Muscle of leg (tissue), 3 donors: ENCODE measurements at regions not wholly inside any gene's neighbourhood (a gene's known extent, or its start where the extent isn't known, plus 50 kb on each side); places are given as distances from the start of the nearest gene placed in this dataset.
A peak's percentile ranks its signal among the peaks of the same experiment; 100 is the strongest.
"Not testable (repeated sequence)": the region's sequence is repeated elsewhere in the genome, so short reads cannot be mapped to it uniquely, and the experiment has no call there.

Source experiments
- DNase-seq: peaks from one replicate; pipeline ENCODE4 v3.0.0; 2013
- H3K27ac ChIP-seq: one replicate; pipeline ENCODE4 v1.5.1; 2013; ENCODE audit warnings: mild to moderate bottlenecking, low read length, control low read depth
- H3K27me3 ChIP-seq: one replicate; pipeline ENCODE4 v1.6.1; 2013; ENCODE audit warnings: low read length; ENCODE audit not compliant: control insufficient read depth, insufficient read depth
- H3K36me3 ChIP-seq: one replicate; pipeline ENCODE4 v1.6.1; 2013; ENCODE audit warnings: low read length; ENCODE audit not compliant: control insufficient read depth, insufficient read depth
- H3K4me1 ChIP-seq: one replicate; pipeline ENCODE4 v1.6.1; 2013; ENCODE audit warnings: low read length; ENCODE audit not compliant: control insufficient read depth, insufficient read depth
- H3K4me3 ChIP-seq: one replicate; pipeline ENCODE4 v1.5.1; 2013; ENCODE audit warnings: low read length, control low read depth
- H3K9me3 ChIP-seq: replicated peaks from 2 replicates; pipeline ENCODE4 v1.6.1; 2013; ENCODE audit warnings: low read depth, low read length; ENCODE audit not compliant: control insufficient read depth
- WGBS: methylation state at CpG from one replicate; pipeline ENCODE4 v1.1.5; 2013; ENCODE audit warnings: missing lambda C conversion rate; ENCODE audit not compliant: insufficient coverage; 5-methylcytosine and 5-hydroxymethylcytosine counted together

- DNase-seq, H3K36me3 ChIP-seq, H3K27me3 ChIP-seq, H3K4me3 ChIP-seq, H3K4me1 ChIP-seq, H3K9me3 ChIP-seq: not testable (repeated sequence)
- H3K27ac ChIP-seq = peak overlapping the region; percentile 55
- WGBS = no CpG with 5 or more reads among the region's 8 CpGs
Measured at GRCh38 chr1:206404309-206405027, 65.8 kb upstream of the IKBKE start.

GRCh38 chr1:206405282-206405681 is 65.0 kb upstream of the IKBKE start:
- H3K36me3 ChIP-seq, H3K4me1 ChIP-seq, H3K27me3 ChIP-seq, H3K27ac ChIP-seq, H3K4me3 ChIP-seq, H3K9me3 ChIP-seq, DNase-seq: not testable (repeated sequence)
- no CpG with 5 or more reads among the region's 7 CpGs for WGBS

GRCh38 chr1:206408371-206409288 is 61.6 kb upstream of the IKBKE start:
- 83% methylated on average over 1 of the region's 6 CpGs for WGBS
- H3K27ac ChIP-seq, H3K9me3 ChIP-seq: not testable (repeated sequence)

GRCh38 chr1:206411321-206411720 is 59.0 kb upstream of the IKBKE start:
- no peak overlapping the region for H3K27ac ChIP-seq

More at GRCh38 chr1:206408371-206409288, 61.6 kb upstream of the IKBKE start:
- not testable (repeated sequence) for H3K4me1 ChIP-seq, DNase-seq, H3K27me3 ChIP-seq, H3K4me3 ChIP-seq
- H3K36me3 ChIP-seq = peaks cover 18% of the 10 kb centered on the region

GRCh38 chr1:206415942-206416341 is 54.3 kb upstream of the IKBKE start:
- peaks cover 65% of the 10 kb centered on the region for H3K36me3 ChIP-seq

More at GRCh38 chr1:206411321-206411720, 59.0 kb upstream of the IKBKE start:
- WGBS = no CpG with 5 or more reads among the region's 3 CpGs
- Histone ChIP-seq H3K4me3 (no peak overlapping the region), H3K9me3 (no peaks in the 10 kb centered on the region), H3K36me3 (peaks cover 27% of the 10 kb centered on the region), H3K4me1 (peaks cover 15% of the 10 kb centered on the region), H3K27me3 (no peaks in the 10 kb centered on the region)
- no peak for DNase-seq

GRCh38 chr1:206417774-206418614 is 52.3 kb upstream of the IKBKE start:
- Histone ChIP-seq H3K27ac (no peak overlapping the region), H3K4me3 (no peak overlapping the region), H3K27me3 (no peaks in the 10 kb centered on the region), H3K9me3 (no peaks in the 10 kb centered on the region), H3K4me1 (peaks cover 17% of the 10 kb centered on the region), H3K36me3 (peaks cover 72% of the 10 kb centered on the region)
- DNase-seq = no peak
- WGBS = 100% methylated on average over 2 of the region's 7 CpGs

More at GRCh38 chr1:206415942-206416341, 54.3 kb upstream of the IKBKE start:
- Histone ChIP-seq H3K4me1 (peaks cover 20% of the 10 kb centered on the region), H3K4me3 (no peak overlapping the region), H3K27ac (no peak overlapping the region), H3K27me3 (no peaks in the 10 kb centered on the region), H3K9me3 (no peaks in the 10 kb centered on the region)
- WGBS = no CpG with 5 or more reads among the region's 6 CpGs
- DNase-seq = peak; percentile 50

- Histone ChIP-seq H3K9me3 (no peaks in the 10 kb centered on the region), H3K4me3 (no peak overlapping the region), H3K27ac (no peak overlapping the region), H3K4me1 (peaks cover 17% of the 10 kb centered on the region), H3K27me3 (no peaks in the 10 kb centered on the region), H3K36me3 (peaks cover 72% of the 10 kb centered on the region)
- DNase-seq = no peak
- WGBS = no CpG with 5 or more reads among the region's 2 CpGs
Measured at GRCh38 chr1:206419250-206419649, 51.0 kb upstream of the IKBKE start.

GRCh38 chr1:206419783-206420182 is 50.5 kb upstream of the IKBKE start:
- Histone ChIP-seq H3K36me3 (peaks cover 75% of the 10 kb centered on the region), H3K4me3 (no peak overlapping the region), H3K27ac (no peak overlapping the region), H3K27me3 (no peaks in the 10 kb centered on the region), H3K9me3 (no peaks in the 10 kb centered on the region), H3K4me1 (peaks cover 17% of the 10 kb centered on the region)
- WGBS = no CpG with 5 or more reads among the region's 2 CpGs
- no peak for DNase-seq

GRCh38 chr1:206420471-206420870 is 49.8 kb upstream of the IKBKE start:
- no peaks in the 10 kb centered on the region for H3K9me3 ChIP-seq
- no CpG with 5 or more reads among the region's 4 CpGs for WGBS
- H3K36me3 ChIP-seq = peaks cover 76% of the 10 kb centered on the region
- no peak overlapping the region for H3K4me3 ChIP-seq
- H3K27me3 ChIP-seq = no peaks in the 10 kb centered on the region
- DNase-seq = no peak
- H3K4me1 ChIP-seq = peaks cover 13% of the 10 kb centered on the region
- no peak overlapping the region for H3K27ac ChIP-seq
